Left cardiac atrium (tissue), 4 donors: ENCODE measurements at regions not wholly inside any gene's neighbourhood (a gene's known extent, or its start where the extent isn't known, plus 50 kb on each side); places are given as distances from the start of the nearest gene placed in this dataset.
"Not testable (repeated sequence)": the region's sequence is repeated elsewhere in the genome, so short reads cannot be mapped to it uniquely, and the experiment has no call there.

Experiments used
- ATAC-seq, 2 donors: fragments of 200-7000 bp; cut with Tn5 transposase; one replicate each; pipeline ENCODE4 v1.9.1; 2020; ENCODE audit warnings: mild to moderate bottlenecking in 2 of 2, moderate library complexity in 2 of 2
- DNase-seq: peaks from one replicate; pipeline ENCODE4 v3.0.0-alpha.2; 2020
- intact Hi-C, 2 donors: fragments of 100-400 bp; cut with DNase I; formaldehyde crosslinking; loops; one replicate each; pipeline versions ENCODE4 v1.14.1 to v1.15.1; 2022 to 2023
- donor health status: DM: no; HTN: yes; CAD: no.
- donor health status: DM: no; HTN: yes; CAD: no; lungs with severe emphysema.
- donor health status: DM: yes; HTN: yes; CAD: no.
- donor health status: Dilated cardiomyopathy.

DNA sequence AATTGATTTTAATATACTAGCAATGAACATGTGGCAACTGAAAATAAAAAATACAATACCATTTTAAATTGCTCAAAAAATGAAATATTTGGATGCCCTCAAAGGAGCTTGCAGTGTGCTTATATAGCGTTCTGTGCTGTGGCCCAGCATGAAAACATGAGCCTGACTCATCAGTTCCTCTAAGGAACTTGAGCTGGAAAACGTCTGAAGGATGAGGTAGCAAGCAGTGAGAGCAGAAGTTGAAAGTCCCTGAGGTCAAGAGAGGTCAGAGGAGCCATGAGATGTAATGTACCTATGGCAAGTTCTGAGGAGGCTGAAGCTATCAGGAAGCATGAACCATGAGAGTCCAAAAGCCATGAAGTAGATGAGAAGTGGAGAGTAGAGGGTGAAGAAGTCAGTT, 59.7 kb downstream of the HMGB3 start:
- intact Hi-C loops: no loop called here
- ATAC-seq (no peak), DNase-seq (no peak)

DNA sequence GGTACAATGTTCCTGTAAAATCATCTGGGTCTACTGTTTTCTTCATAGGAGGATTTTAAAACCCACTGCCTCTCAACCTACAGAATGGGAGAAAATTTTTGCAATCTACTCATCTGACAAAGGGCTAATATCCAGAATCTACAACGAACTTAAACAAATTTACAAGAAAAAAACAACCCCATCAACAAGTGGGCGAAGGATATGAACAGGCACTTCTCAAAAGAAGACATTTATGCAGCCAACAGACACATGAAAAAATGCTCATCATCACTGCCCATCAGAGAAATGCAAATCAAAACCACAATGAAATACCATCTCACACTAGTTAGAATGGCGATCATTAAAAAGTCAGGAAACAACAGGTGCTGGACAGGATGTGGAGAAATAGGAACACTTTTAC, 83.2 kb downstream of the HMGB3 start:
- DNase-seq, ATAC-seq, intact Hi-C loops: not testable (repeated sequence)

- intact Hi-C loops: no loop called here
- ATAC-seq (no peak), DNase-seq (no peak)
Observed at GRCh38 chrX:151073767-151074166, 90.6 kb downstream of the HMGB3 start.

DNA sequence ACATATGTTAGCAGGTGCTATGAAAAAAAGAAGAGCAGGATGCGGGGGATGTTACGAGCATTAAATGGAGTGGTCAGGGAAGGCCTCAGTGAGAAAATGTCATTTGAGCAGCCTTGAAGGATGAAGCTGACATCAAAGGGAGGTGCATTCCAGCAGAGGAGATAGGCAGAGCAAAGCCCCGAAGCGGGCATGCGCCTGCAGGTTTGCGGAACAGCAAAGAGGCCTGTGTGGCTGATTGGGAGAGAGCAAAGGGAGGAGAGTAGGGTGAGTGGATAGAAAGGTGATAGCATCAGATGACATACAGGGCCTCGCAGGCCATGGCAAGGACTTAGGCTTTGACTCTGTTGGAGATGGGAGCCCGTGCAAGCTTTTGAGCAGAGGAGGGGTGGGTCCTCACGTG, 95.4 kb upstream of the GPR50 start:
- ATAC-seq: no peak
- intact Hi-C loops: loop anchor here in 1 of 2 donors (5.0 kb wide), 1 partner anchor 304 kb away; no protein-coding TSS in a partner anchor
- no peak for DNase-seq

- DNase-seq (peak; percentile 69), ATAC-seq (peak; percentile 89 to 92)
- intact Hi-C loops: loop anchor here (1.0 to 5.0 kb wide), 2 partner anchors 305 to 310 kb away; no protein-coding TSS in a partner anchor
Observed at GRCh38 chrX:151082077-151082948, 94.1 kb upstream of the GPR50 start.

DNA sequence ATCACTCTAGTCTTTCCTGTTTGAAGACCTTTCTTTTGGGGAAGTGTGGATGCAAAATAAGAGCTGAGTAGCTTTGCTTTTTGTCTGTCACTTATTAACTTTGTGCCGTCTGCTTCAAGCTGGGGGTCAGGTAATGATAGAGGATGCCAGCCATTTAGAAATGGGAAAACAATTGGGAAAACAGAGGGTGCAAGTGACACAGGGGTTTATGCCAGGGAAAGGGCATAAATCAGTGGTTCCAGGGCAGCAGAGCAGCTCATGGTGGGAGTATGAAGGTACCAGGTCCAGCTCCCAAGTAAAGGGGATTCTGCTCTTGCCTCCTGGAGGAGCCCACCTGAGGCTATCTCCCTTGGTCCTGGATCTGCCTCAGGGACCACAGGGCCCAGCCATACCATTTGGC, 91.9 kb upstream of the GPR50 start:
- no peak for DNase-seq
- intact Hi-C loops: loop anchor here in 1 of 2 donors (5.0 kb wide), 1 partner anchor 307 kb away; no protein-coding TSS in a partner anchor
- ATAC-seq: no peak

- ATAC-seq (no peak), DNase-seq (no peak)
- intact Hi-C loops: no loop called here
Observed at GRCh38 chrX:151085207-151085606, 91.2 kb upstream of the GPR50 start.

DNA sequence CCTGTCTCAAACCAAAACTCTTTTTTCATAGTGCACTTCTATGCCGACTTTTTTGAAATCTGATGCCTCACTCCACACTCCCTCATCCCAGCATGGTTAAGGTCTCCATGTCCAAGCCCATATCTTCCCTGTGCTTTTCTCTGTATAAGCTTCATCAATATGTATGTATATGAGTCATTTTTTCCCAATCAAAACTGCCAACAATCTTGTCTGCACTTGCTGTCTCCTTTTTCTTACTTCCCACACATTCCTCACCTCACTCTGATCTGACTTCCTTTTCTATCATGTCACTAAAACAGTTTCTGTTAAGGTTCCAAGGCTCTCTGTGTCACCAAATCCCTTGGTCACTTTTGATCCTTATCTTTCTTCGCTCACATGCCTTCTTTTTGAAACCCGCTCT, 88.2 kb upstream of the GPR50 start:
- intact Hi-C loops: no loop called here
- DNase-seq: no peak
- ATAC-seq: no peak

- ATAC-seq (no peak), DNase-seq (no peak)
- intact Hi-C loops: no loop called here
Observed at GRCh38 chrX:151099001-151099400, 77.4 kb upstream of the GPR50 start.

- no peak for ATAC-seq
- no peak for DNase-seq
- intact Hi-C loops: no loop called here
Observed at GRCh38 chrX:151100799-151101198, 75.6 kb upstream of the GPR50 start.

GRCh38 chrX:151113200-151113599, 63.2 kb upstream of the GPR50 start:
- DNase-seq, ATAC-seq, intact Hi-C loops: not testable (repeated sequence)
